ENCODE measurements at regions not wholly inside any gene's neighbourhood (a gene's known extent, or its start where the extent isn't known, plus 50 kb on each side); places are given as distances from the start of the nearest gene placed in this dataset.

DNA sequence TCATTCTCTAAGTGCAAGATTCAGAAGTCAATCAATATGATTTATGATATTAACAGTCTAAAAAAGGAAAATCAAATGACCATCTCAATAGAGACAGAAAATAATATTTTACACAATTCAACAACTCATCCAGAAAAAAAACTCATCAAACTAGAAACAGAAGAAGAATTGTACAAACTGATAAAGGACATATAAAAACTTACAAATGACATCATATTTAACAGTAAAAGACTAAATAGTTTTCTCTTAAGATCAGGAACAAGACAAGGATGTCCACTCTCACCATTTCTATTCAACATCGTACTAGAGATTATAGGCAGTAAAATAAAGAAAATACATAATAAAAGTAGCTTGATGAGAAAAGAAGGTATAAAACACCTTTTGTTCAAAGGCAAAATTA lies 527.3 kb downstream of the DACH1 start:
- Histone ChIP-seq H3K27me3 (no peaks in the 10 kb centered on the region), H3K4me1 (no peaks in the 10 kb centered on the region), H3K4me3 (no peak overlapping the region), H3K9me3 (no peaks in the 10 kb centered on the region), H3K27ac (no peak overlapping the region), H3K36me3 (no peaks in the 10 kb centered on the region)
- DNase-seq (ENCODE audit: low spot score in 2 of 2) = no peak
- WGBS, 2 donors = 56 to 67% methylated on average over 1 of the region's 1 CpG
- no peak for TF ChIP-seq EP300 (IDR thresholded peaks at IDR 0.05)
- no peak for TF ChIP-seq POLR2A (IDR thresholded peaks at IDR 0.05)
- TF ChIP-seq, protein P1, sequence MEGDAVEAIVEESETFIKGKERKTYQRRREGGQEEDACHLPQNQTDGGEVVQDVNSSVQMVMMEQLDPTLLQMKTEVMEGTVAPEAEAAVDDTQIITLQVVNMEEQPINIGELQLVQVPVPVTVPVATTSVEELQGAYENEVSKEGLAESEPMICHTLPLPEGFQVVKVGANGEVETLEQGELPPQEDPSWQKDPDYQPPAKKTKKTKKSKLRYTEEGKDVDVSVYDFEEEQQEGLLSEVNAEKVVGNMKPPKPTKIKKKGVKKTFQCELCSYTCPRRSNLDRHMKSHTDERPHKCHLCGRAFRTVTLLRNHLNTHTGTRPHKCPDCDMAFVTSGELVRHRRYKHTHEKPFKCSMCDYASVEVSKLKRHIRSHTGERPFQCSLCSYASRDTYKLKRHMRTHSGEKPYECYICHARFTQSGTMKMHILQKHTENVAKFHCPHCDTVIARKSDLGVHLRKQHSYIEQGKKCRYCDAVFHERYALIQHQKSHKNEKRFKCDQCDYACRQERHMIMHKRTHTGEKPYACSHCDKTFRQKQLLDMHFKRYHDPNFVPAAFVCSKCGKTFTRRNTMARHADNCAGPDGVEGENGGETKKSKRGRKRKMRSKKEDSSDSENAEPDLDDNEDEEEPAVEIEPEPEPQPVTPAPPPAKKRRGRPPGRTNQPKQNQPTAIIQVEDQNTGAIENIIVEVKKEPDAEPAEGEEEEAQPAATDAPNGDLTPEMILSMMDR (IDR thresholded peaks at IDR 0.05) = no peak

DNA sequence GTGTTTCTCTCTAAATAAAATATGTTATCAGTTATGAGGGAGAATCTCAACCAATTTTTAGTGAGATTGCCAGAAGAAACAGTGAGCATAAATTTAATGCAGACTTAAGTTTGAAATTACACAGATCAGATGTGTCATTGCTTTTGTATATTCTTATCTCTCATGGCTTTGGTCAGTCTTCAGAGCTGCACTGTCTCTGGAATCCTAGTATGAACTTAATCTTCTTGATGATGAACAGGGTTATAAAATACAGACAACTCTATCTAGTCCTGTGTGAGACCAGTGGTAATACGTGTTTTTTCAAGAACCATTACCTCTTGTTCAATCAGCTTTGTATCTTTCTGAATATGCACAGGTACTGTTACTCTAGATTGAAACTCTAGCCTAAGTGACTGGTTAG lies 528.0 kb downstream of the DACH1 start:
- Histone ChIP-seq H3K9me3 (no peaks in the 10 kb centered on the region), H3K36me3 (no peaks in the 10 kb centered on the region), H3K4me3 (no peak overlapping the region), H3K27me3 (no peaks in the 10 kb centered on the region), H3K4me1 (no peaks in the 10 kb centered on the region), H3K27ac (no peak overlapping the region)
- DNase-seq (ENCODE audit: low spot score in 2 of 2) = no peak
- TF ChIP-seq, protein P1 (IDR thresholded peaks at IDR 0.05) = no peak
- WGBS, 2 donors = 76 to 83% methylated on average over 1 of the region's 1 CpG

DNA sequence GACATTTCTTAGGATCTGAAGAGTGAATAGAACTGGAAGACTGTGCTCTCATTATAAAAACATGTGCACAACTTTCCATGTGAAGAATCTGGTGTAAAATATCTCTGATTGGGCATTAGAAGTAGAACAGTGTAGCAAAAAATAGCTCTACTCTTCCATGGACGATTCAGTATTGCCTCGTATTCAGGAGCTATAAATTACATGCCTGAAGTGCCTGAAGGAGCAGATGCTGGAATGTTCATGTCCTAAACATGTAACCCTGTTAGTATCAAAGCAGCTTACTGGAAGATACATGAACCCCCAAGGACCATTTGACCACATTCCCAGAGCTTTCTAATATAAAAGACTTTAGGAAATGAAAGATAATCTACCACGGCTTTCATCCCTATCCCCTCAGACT lies 528.9 kb downstream of the DACH1 start:
- Histone ChIP-seq H3K27me3 (no peaks in the 10 kb centered on the region), H3K4me1 (no peaks in the 10 kb centered on the region), H3K27ac (no peak overlapping the region), H3K36me3 (no peaks in the 10 kb centered on the region), H3K9me3 (no peaks in the 10 kb centered on the region), H3K4me3 (no peak overlapping the region)
- 41 to 45% methylated on average over 3 of the region's 3 CpGs for WGBS, 2 donors
- no peak for DNase-seq (ENCODE audit: low spot score in 2 of 2)
- TF ChIP-seq EP300 (IDR thresholded peaks at IDR 0.05) (no peak), POLR2A (IDR thresholded peaks at IDR 0.05) (no peak)
- TF ChIP-seq, protein P1 (IDR thresholded peaks at IDR 0.05) = no peak

DNA sequence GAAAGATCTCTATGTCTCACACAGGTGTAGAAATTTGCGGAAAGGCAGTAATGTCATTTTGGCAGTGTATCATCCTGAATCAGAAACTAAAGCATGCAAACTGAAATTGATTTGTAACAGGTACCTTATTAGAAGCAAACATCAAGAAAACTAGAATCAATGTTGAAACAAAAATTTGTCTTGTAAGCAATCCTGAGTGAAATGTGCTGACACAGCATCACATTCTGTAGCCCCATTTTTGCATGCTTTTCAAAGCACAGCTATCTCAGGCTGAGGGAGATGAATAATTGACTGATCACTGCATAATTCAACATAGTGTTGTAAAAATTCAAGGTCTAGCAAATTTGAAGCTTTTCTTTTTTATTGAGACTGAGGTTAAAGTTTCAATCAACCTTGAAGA lies 539.7 kb downstream of the DACH1 start:
- WGBS, 2 donors = 93 to 98% methylated on average over 1 of the region's 1 CpG
- TF ChIP-seq POLR2A (IDR thresholded peaks at IDR 0.05) (no peak), EP300 (IDR thresholded peaks at IDR 0.05) (no peak)
- TF ChIP-seq, protein P1 (IDR thresholded peaks at IDR 0.05) = no peak
- DNase-seq (ENCODE audit: low spot score in 2 of 2) = no peak
- H3K4me1 ChIP-seq = no peaks in the 10 kb centered on the region
- H3K27ac ChIP-seq = no peak overlapping the region
- no peak overlapping the region for H3K4me3 ChIP-seq
- no peaks in the 10 kb centered on the region for H3K36me3 ChIP-seq
- no peaks in the 10 kb centered on the region for H3K9me3 ChIP-seq
- no peaks in the 10 kb centered on the region for H3K27me3 ChIP-seq

DNA sequence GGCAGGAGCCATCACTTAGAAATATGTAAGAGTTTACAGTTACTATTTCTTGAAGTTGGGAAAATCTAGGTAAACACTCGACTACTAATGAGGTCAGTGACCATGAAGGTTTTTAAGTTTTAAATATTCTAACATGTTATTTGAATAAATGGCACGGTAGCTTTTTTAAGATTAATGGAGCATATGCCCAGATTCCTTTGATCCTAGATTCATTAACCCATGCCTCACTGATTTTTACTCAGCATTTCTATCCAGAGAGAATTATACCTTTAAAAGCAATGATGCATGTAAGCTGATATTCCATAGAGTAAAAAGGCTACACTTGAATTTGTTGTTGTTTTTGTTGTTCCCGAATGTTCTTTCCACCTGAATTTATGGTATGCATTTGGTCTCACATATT lies 541.4 kb downstream of the DACH1 start:
- DNase-seq (ENCODE audit: low spot score in 2 of 2) = no peak
- no peaks in the 10 kb centered on the region for H3K36me3 ChIP-seq

More for the DNA sequence above, 541.4 kb downstream of the DACH1 start:
- Histone ChIP-seq H3K27ac (no peak overlapping the region), H3K27me3 (no peaks in the 10 kb centered on the region), H3K4me1 (no peaks in the 10 kb centered on the region), H3K9me3 (peaks cover 0 to 3% (median 0%) of the 10 kb centered on the region in 4 donors), H3K4me3 (no peak overlapping the region)
- TF ChIP-seq EP300 (IDR thresholded peaks at IDR 0.05) (no peak), POLR2A (IDR thresholded peaks at IDR 0.05) (no peak)
- TF ChIP-seq, protein P1 (IDR thresholded peaks at IDR 0.05) = no peak
- WGBS, 2 donors = 82 to 87% methylated on average over 3 of the region's 3 CpGs

Measured in tibial nerve (tissue), 4 donors.